Inflammatory macrophage treated with lipopolysaccharide for 1 hour (primary cell): ENCODE measurements at regions not wholly inside any gene's neighbourhood (a gene's known extent, or its start where the extent isn't known, plus 50 kb on each side); places are given as distances from the start of the nearest gene placed in this dataset.

Experiments used
- DNase-seq, 2 donors: peaks; one replicate each; pipeline ENCODE4 v3.0.0-alpha.2; 2020 to 2022

DNA sequence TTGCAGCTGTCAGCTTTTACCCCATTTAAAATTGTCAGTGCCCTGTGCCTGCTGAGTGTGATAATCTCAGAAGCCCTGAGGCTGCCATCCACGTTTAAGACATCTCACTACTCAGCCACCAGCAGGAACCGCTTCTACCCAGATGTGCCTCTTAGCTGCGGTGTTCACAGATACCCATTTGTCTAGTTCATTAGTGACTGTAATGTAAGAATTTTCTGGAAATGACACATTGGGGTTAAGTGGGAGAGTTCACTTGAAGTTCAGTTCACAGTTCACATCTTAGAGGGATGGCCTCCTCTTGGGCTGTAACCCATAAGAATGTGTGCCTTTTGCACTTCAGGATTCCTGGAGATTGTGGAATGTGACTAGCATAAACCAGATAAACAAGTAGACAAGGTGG, 477.7 kb downstream of the BTBD3 start:
- DNase-seq = no peak

DNA sequence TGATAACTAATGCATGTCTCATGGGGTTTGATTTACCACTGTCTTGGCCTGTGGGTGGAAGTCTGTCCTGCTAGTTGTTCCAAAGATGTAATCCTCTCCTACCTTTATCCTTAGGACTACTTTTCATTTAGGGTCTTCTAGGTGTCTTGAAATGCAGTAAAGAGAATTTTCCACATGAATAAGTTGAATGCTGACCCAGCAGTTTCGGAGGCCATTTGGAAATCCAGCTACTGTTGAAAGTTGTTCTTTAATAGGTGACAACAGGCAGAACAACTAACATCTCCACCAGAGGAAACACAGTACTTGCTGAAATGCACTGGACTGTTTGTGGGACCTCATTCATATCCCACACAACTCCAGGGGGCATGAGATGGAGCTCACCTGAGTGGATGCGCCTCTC, 478.1 kb downstream of the BTBD3 start:
- no peak for DNase-seq

DNA sequence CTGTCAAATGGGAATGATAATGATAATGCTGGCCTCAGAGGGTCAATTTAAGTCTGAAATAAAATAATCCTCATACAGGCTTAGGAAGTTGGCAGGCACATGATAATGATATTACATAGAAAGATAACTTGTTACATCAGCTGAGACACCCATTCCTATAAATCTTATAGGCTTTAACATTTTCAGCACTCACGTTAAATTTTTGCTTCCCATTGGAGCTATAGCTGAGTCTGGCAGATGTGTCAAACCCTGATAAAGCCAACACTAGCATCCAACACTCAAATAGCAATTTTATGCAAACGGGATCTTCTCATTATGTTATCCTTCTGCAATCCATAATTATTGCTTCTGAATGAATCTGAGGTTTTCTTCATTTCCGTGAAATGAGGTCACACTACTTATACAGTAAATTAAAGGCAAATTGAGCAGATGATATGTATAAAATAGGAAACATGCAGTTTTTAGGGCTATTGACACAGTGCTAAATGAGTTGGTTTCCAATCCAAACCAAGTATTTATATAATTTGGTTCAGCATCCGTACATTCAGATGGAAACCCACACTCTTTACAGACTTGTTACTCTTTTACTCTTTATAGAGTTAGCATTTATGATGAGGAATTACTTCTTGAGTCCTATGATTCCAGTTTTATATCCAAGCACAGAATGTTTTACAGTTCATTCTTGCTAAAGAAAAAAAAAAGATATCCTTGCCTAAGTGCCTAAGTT, 481.6 kb downstream of the BTBD3 start:
- DNase-seq = no peak

DNA sequence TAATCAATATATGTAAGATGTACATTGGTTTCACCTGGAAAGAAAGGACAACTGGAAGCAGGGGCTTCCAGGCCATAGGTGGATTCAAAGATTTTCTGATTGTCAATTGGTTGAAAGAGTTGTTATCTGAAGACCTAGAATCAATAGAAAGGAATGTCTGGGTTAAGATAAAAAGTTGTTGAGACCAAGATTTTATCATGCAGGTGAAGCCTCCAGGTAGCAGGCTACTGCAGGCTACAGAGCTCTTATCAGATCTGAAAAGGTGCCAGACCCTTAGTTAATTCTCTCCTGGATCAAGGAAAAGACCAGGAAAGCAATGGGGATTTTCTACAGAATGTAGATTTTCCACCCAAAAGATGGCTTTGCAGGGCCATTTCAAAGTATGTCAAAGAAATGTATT, 487.2 kb downstream of the BTBD3 start:
- no peak for DNase-seq

DNA sequence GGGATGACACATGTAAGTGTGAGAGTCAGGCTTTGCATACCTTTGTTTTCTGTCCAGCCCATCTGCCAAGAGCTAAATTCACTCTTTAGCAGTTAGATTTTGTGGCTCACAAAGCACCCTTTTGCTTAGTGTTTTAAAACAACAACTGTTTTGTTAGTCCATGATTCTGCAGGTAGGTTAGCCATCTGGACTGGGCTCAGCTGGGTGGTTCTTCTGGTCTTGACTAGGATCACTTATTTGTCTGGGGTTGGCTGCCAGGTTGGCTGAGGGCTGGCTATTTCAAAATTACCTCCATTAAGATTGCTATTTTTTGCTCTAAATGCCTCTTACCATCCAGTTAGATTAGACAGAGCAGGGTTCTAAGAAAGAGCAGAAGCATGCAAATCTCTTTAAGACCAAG, 489.3 kb downstream of the BTBD3 start:
- DNase-seq = no peak

DNA sequence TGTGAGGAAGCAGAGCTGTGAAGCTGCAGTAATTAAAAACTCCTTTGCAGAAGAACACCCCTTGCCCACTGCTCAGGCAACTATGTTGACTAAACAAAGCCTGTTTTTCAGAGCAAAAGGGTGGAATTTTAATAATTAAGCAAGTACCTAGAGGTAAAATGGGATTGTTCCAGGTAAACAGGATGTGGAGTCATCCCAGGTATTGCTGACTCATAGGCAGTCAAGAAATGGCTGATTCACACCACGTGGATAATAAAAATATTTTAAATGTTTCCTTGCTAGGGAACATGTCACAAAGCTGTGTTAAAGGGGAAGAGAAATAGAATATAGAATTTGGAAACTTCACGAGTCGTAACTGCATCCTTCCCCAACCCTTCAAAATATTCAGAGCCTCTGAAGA, 491.8 kb downstream of the BTBD3 start:
- DNase-seq = no peak

DNA sequence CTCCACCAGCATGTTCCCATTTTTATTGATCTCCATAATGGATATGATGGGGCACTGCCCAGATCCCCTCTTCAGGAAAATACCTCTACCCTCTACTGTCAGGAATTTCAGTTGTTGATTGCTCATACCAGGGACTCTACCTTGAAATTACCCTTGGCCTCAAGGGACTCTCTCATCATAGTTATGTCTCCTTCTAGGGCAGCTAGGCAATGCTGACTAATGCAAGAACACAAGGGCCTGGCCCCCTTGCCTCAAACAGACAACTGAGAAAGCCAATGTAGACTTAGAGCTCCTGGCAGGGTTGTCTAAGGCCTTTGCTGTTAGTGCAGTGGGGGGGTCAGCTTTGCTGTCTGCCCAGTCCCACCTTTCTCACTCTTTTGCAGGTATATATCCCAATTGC, 493.1 kb downstream of the BTBD3 start:
- no peak for DNase-seq

DNA sequence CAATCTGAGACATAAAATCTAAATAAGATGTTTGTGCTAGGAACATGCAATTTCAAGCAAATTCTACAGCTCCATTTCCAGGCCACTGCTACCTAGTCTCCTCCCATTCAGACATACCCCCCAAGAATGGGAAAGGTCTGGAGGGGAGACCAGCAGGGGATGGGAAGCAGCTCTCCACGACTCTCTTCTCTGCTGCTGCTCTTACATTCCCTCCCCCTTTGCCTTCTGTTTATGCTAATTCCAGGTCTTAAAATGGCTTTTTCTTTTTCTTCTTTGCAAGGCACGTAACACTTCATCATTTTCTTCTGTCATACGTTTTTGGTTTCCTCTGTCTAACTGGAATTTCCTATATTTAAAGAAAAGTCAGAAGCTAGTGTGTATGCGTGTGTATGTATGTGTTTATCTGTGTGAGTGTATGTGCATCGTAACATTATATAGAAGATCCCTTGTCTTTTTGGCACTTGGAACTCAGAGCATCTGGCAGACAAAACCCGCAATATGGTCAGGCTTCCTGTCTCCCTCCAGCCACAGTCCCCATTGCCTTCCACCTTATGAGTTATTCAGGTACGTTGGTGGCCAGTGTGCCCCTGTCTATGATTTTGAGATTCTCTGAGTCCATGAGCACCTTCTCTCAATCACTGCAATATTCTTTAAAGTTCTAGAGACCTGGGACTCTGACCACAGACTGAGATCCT, 493.7 kb downstream of the BTBD3 start:
- no peak for DNase-seq

DNA sequence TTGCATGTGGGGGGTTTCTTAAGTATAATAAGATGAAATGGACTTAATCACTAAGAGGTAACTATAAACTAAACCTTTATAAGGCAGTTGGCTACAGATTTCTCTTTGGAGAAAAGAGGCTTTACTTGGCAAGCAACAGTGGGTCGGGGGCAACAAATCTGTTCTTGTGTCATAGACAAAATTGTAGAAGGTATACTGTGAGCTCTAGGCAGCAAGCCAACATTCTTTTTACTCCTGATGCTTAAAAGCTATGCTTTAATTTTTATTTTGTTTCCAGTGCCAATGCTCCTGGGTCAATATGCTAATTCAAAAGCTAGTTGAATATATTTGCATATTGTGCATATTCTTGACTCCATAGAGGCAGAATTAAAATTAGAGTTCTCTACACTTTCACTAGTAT, 495.4 kb downstream of the BTBD3 start:
- no peak for DNase-seq

DNA sequence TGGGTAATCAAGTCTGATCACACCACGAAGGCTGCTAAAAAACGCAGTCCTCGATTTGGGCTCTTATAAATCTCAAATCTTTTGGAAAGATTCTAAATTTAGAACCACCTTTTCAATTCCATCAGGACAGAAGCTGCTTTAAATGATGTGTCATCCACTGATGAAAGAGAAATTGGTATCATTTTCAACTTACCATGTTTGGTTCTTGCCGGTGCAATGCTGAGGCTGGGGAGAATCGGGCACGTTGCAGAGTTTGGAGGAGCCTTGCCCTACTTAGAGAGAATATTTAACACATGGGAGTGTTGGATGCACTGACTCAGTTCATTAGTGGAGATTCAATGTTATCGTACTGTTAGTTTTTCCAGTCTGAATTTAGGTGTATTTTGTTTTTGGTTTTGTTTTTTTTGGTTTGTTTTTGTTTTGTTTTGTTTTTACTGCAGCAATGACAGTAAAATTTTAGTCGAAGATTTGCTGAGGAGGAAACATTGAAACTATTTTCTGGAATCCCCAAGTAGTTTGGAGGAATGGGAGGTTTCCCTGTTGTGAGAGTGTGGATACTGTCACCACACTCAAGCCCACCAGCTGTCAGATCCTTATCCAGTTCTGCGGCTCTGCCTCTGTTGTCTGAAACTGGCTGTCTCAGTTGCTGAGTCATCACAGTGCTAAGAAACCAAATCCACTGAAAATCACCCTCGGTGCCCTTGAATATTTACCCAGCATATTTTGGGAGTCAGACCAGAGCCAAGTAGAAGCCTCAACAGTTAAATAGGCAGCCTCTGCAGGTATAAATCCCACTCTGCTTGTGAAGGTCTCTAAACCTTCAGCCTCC, 497.0 kb downstream of the BTBD3 start:
- no peak for DNase-seq

DNA sequence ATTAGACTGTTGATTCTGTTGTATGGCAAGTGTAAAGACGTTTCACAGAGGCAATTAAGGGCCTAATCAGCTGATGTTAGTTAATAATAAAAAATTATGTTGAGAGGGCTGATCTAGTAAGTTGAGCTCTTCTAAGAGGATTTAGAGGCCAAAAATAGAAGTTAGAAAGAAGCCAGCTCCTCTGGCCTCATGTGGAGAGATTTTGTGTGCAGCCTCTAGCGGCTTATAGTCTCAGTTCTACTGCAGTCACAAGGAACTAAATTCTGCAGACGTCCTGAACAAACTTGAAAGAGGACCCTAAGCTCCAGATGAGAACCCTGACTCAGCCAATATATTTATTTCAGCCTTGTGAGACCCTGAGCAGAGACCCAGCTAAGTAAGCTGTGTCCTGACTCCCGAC, 498.6 kb downstream of the BTBD3 start:
- DNase-seq = no peak

DNA sequence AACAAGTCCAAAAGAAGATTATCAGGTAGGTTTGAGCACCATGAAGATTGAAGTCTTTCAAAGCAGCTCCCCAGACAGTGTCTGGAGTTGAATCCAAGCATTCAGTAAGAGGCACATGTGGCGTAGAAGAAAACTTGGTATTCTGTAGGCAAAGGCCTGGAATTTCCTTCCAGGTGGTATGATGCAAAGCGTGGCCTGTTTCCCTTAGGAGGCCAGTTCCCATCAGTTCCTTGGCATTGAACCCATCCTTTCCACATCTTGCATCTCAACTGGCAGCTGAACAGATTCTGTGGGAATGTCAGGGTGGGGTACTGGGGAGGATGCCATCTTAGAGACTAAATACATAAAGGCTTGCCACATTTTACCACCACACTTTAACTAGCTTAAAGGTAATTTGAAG, 516.0 kb downstream of the BTBD3 start:
- no peak for DNase-seq

DNA sequence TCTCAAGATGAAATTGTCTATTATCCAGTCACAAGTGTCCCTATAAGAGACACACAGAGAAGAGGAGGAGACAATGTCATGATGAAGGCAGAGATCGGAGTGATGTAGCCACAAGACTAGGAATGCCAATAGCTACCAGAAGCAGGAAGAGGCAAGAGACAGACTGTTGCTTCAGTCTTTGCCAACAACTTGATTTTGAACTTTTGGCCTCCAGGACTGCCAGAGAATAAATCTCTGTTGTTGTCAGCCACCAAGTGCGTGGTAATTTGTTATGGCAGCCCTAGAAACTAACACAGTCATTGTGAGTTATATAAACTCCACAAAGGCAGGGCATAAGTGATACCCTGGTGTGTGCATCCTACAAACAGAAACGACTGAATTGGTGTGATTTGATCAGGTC, 517.0 kb downstream of the BTBD3 start:
- DNase-seq = no peak

DNA sequence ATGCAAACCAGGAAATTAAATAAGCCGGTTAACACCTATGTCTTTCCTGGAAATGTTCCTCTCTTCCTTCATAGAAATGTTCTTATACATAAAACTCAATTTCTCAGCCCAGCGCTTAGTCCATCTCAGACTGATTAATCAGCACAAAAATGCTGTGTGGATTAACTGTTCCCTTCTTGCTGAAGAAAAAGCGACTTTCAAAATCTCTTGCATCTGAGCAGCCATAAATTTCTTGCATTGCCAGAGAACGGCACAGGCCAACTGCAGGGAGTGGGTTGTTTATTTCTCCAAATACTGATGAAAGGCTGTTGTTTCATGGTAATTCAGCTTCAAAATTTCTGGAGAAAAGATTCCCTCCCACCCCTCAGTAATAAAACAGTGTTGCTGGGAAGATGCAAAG, 517.6 kb downstream of the BTBD3 start:
- DNase-seq = no peak

DNA sequence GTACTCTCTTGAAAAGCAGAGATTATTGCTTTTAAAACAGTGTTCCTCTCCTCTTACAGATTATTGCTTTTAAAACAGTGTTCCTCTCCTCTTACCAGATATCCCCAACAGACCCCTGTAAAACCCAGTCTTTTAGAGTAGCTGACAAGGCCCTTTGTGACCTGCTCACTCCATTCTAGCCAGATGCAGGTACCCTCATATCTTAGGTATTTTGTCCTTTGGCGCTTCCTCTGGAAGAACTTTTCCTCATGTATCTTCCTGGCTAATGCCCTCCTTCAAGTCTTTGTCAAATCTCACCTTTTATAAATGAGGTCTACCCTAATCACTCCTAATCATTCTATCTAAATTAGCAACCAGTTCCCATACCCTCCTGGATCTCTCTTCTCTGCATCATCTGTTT, 536.0 kb downstream of the BTBD3 start:
- no peak for DNase-seq

DNA sequence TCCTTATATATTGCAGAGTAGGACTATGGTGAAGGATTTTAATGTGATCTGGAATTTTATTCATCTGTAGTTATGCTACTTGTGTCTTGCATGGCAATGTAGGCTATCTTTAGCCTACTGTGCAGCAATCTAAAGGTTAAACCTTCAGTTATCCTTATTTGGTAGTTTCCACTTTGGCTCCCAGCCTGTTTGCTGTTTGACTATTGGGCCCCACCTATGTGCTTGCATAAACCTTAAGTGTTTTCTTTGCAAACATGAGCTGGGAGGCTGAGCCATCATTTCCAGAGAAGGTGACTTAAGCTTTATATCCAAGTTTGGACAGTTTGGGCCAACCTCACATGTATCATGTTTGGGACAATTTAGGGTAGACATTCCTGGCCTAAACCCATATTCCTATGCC, 537.5 kb downstream of the BTBD3 start:
- DNase-seq = no peak

DNA sequence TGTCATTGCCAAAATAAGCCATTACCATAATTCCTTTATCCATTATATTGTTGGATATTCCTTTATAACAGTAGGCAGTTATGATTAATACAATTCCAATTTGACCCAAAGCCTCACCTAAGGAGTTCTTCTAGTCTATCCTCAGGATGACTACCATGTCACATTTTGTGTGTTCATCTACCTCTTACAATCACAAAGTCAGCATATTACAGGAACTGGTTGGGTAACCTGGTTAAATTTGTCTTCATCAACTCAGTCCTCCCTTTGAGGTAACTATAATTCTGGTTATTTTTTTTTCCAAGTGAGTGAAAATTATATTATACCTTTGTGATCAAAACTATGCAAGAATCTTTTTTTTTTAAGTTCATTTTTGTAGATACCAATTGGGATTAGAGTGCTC, 540.5 kb downstream of the BTBD3 start:
- DNase-seq = no peak

DNA sequence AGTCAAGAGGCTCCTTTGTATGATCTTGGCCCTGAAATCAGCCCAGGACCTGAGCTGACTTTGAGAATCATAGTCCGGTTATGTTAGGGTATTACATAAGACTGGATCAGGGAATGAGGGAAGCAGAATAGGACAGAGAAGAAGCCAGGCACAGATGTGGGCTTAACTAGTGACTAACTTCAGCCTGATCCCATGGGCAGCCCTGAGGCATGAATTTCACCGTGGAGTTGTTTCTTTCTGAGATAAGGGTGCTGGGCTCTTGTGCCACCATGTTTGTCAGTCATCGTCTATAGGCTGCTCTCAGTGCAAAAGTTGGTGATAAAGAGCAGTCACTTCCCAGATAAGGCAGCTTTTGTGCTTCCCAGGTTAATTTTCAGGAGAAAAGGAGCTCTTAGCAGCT, 544.7 kb upstream of the SPTLC3 start:
- DNase-seq = no peak

DNA sequence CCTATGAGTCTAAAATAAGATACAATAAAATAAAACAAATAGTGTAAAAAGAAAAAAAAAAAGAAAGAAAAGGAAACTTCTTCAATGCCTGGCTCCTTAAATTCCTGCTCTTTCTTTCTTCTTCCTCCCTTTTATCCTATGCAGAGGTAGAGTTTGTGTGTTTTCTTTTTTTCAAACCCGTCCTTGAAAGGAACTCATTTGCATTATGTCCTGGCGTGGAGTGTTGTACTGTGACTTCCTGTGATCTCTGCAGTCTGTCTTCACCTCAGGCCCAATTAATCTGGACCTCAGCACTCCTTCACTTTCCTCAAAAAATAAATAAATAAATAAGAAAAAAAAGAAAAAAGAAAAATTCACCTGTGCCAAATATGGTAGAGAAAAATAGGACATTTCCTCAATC, 541.9 kb upstream of the SPTLC3 start:
- no peak for DNase-seq

DNA sequence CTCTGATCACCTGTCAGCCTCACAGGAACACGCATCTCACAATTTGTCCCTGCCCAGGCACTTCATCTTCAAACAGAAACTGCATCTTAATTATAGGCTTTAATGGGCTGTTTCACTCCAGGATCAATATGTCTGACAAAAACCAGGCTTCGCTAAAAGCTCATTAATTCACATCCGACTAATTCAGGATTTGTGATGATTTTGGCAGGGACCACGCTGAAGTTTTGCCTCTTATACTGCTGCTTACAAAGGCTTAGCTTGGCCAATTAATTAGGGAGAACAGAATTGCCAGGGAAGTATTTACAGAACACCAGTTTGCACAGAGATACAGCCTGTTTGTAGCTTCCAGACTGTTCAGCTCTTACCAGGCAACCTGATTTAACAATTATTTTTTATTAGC, 541.0 kb upstream of the SPTLC3 start:
- no peak for DNase-seq

DNA sequence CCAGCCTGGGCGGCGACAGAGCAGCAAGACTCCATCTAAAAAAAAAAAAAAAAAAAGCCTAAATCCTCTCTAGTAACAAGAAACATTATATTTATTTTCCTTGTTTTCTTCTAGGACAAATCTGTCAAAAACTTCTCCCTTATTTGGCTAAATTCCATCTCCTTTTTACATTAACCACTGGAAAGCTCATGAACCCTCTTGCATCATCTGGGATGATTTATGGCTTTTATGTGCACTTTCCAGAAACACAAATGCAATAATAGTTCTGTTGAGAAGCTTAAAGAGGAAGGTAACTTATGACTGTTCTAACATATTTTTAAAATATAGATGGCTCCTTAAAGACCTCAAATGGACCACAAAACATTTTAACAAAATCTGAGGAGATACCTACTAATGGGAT, 526.1 kb upstream of the SPTLC3 start:
- no peak for DNase-seq

DNA sequence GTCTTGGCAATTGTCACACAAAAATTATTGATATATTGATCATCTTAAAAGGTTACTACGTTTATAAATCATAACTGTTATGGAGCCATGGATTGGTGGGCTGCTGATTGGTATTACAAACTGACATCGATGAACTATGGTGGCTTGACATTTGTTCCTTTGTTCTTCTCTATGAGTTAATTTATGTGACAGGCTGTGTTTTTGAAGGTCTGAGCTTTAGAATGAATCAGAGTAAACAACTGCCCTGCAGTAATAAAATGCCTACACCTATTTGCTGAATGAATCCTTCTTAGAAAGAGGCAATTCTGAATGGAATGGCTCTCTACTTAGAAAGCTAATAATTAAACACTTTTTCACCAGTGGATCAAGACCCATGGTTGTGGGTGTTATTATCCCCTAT, 506.3 kb upstream of the SPTLC3 start:
- no peak for DNase-seq

DNA sequence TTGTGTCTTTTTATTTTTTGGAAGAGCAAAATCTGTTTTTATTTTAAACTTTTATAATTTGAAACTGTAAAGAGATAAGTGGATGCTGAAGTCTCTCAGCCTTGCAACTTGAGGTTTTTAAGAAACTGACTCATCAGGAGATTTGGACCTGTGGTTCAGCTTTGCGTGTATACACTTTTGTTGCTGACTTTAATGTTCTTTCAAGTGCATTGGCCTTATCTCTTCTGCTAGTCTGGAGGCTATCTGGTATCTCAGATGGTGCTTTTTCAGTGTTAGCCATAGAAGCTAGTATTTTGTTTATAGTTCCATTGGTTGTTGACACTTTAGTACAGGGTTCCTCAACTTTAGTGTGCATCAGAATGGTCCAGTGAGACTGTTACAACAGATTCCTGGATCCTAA, 504.0 kb upstream of the SPTLC3 start:
- no peak for DNase-seq

DNA sequence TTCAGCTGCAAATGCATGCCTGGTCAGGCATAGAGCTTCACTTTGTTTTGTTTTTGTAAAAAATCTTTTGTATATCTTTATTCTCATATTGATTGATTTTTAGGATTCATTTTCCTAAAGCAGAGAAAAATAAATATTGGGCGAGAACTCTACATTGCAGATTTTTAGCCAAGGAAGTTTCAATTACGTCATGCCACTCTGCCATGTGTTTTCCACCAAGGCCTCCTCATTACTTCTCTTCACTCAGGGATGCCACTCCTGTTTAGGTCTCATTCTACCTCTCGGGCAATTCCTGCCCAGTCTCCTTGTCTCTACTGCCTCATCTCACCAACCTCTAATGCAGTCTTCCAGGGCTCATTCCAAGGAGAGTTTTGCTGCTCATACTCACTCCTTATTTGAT, 497.3 kb upstream of the SPTLC3 start:
- no peak for DNase-seq
